ENCODE measurements at regions not wholly inside any gene's neighbourhood (a gene's known extent, or its start where the extent isn't known, plus 50 kb on each side); places are given as distances from the start of the nearest gene placed in this dataset.

DNA sequence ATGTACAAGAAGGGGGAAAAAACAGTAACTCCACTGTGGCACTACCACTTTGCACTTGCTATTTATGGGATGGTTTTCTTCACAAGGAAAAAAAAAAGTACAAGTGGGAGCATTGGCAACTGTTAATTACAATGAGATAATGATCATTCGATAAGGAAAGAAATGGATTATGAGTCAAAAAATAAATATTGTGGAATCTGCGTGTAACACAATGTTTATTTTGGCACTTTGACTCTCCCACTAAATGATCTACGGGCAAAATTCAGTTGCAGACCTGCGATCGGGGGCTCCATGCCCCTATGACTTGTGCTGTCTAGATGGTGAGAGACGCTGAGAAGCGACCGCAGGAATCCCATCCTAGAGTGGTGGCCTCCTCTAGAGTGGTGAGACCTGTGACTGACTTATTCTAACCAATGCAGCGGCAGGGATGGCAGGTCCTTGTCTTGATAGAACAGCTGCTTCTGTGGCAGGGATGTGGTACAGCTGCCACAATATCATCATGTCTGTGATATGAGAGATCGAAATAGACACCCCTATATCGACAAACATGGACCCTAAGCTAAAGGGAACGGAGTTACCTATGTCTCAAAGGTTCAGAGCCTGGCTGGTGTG is 345.0 kb upstream of the KLF6 start:
- no peak for DNase-seq

DNA sequence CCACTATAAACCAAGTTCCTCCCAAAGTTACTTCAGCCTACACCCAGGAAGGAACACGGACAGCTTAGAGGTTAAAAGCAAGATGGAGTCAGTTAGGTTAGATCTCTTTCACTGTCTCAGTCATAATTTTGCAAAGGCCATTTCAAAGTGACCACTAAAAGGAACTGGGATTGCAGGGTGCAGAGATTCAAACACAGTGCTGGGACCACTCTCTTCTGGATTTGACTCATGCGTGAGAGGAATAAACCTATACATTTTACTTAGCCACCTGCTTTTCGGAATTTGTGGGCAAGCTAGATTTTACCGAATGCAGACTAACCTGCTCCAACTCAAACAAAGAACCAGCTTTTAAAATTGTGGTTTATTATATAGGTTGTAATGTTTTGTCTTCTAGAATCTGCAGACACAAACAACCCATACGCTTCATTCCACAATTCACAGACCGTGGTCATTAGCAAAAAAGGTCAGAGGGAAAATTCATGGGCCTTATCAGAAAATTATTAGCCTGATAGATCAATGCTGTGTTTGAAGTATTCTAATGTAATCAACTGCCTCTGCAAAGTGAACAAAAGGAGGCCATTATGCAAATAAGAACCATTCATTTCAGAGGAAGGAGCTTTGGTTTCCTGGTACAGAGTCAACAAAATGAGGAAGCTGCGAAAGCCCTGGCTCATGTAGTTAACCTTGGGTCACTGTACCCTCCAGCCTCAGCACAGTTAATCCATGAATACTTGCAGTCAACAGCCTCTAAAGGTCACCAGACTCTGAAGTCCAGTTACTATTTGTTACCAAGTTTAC is 342.7 kb upstream of the KLF6 start:
- no peak for DNase-seq

DNA sequence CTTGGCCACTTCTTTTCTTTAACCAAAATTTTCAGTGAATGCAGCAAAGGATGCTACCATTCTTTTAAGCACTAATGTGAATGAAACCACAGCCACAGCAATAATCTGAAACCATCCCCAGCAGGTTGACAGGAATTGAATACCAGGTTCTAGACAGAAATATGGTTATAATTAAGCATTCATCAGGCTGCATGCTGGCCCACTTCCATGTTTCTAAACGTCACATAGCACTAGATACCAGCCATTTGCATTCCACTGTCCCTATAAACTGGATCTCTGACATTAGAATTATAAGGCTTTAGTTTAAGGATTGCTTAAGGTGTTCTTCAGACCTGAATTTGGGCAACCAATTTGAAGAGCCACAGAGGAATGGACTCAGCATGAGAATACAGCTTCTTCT is 340.8 kb upstream of the KLF6 start:
- DNase-seq = no peak

DNA sequence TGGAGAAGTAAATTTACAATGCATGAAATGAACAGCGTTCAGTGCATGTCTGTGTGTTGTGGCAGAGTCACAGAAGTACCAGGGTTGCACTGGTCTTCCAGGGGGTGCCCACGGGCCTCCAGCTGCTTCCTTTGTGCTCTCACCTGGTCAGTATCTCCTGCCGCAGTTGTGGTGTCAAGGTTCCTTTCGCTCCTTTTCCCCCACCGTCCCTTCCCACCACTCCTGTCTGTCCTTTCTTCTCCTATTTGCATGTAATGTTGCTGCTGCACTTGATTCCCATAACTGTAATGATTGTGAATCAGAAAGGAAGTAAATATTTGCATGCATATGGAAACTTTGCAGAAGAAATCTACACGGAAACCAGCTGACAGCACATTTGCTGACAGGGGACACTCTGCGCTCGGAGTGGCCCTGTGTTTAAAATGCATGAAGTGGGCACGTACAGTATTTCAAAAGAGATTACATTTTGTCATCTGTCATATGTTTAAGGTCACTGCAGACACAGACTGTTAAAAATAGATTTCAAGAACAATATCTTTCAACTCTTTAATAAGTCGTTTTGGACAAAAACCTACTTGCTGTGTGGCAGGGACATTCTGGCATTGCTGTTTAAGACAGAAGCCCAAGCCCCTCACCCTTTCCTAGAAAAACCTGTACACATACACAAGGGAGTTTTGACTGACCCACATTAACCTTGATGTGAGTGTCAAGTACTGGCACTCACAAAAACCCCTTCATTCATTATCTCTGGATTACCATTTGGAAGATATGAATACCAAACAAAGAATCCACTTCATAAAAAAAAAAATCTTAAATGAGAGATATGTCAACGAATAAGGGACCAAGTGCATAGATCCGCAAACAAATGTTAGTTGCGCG is 336.7 kb upstream of the KLF6 start:
- DNase-seq = no peak

DNA sequence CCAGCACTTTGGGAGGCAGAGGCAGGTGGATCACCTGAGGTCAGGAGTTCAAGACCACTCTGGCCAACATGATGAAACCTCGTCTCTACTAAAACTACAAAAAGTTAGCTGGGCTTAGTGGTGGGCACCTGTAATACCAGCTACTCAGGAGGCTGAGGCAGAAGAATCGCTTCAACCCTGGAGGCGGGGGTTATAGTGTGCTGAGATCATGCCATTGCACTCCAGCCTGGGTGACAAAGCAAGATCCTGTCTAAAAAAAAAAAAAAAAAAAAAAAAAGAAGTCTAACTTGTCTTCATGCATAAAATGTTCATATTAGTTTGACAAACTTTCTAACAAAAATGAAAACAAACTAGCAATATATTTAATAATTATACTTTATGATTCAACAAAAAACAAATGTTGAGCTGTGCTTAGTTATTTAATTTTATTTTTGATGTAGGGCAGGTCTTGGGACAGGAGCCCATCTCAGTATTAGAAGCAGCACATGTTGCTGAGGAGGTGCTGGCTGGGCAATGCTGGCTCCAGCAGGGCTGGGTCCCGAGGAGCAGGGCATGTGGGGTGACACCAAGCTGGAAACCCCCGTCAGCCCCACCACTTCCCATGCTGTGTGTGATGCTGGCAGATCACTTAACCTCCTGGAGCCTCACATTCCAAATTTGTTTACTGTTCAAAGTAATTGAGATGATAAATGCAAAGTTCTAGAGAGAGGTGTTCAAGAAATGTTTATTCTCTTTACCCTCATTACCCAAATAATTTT is 335.3 kb upstream of the KLF6 start:
- peak in 1 of 2 donors; percentile 38 for DNase-seq

DNA sequence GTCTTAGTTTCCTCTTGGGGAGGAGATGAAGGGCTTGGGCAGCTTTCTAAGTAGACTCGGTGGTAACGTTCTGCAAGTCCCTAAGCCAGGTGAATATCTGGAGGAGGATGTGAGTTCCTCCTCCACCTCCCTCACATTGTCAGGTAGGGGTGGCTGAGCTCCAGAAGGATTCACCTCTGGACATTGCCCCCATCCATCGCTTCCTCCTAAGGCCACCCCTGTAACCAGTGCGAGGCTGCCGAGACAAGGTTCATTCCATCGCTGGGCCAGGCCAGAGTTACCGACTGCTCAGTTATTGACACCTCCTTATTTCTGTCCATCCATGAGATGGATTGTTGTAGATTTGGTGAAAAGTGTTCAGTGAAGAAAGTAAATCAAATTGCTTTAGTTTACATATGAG is 334.1 kb upstream of the KLF6 start:
- DNase-seq = no peak

DNA sequence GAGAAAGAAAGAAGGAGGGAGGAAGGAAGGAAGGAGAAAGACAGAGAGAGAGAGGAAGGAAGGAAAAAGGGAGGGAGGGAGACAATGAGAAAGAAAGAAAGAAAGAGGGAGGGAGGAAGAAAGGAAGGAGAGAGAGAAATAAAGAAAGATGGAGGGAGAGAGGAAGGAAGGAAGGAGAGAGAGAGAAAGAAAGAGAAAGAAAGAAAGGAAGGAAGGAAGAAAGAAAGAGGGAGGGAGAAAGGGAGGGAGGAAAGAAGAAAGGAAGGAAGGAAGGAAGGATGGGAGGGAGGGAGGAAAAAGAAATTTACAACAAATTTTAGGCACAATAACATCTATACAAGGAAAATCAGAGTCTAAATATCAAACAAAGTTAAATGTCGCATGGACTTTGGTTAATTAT is 332.6 kb upstream of the KLF6 start:
- no peak for DNase-seq

DNA sequence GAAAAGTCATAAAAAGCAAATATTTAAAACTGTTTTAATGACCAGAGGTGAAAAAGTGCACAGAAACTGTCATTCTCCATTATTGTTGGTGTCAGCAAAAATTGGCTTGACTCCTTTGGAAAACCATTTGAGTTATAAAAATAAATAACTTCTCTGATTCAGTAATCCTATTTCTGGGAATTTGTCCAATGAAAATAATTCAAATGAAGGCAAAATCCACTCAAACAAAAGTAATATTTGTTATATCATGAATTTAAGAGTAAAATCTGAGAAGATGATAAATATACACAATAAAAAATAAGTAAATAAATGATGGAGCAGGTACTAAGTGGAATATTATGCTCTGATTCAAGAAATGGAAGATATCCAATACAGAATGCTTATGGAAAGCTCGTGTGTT is 326.6 kb upstream of the KLF6 start:
- DNase-seq = no peak

DNA sequence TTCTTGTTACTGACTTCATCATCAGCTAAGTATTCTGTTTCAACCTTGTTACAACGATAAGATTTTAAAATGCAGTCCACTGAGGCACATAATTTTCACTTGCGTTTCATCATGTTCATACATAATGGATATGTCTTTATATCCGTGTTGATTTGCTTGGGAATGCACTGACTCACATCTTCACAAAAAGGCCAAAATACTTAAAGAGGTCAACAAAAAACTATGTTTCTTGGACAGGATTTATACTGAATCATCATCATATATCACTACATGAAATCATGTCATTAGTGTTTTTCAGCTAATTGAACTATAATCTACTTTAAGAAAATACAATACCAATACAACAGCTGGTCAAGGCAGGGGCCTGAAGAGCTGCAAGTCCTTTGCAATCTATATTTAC is 324.5 kb upstream of the KLF6 start:
- no peak for DNase-seq

DNA sequence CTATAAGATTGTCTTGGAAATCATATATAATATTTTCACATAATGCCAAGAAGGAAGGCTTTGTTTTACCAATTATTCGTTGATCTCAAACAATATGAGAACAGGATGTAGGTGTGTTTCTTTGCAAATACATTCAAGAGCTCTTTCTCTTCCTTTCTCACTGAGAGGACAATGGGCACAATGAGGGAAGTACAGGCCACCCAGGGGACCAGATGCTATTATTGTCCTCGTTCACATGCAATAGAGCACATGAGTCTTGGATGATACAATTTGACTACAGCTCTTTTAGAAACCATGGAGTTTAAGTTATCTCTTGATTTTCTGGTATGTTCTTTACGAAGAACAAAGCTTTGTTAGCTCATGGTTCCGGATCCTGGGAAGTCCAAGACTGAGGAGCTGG is 323.7 kb upstream of the KLF6 start:
- DNase-seq = no peak

DNA sequence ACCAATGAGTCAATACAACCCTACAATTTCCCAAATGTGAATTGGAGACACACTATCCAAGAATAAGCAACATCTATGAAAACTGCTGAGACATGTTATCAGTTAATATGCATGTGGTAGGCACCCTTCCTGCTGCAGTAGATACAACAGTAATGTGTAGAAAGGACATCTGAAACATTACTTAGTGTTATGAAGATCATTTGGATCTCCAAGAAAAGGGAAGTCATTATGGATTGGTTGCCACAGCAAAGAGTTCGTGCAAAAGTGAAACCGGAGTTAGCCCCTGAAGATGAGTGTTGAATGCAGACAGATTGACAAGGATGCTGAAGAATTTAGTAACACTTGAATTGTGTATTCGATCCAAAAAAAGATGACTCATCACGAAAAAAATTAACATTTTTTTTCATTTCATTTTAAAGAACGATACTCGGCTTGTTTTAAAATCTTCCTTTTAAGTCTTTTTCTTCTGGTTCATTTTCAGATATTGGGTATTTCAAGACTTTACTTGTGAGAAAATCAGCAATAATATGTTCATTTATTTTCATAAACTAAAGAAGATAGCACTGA is 322.4 kb upstream of the KLF6 start:
- DNase-seq = no peak

DNA sequence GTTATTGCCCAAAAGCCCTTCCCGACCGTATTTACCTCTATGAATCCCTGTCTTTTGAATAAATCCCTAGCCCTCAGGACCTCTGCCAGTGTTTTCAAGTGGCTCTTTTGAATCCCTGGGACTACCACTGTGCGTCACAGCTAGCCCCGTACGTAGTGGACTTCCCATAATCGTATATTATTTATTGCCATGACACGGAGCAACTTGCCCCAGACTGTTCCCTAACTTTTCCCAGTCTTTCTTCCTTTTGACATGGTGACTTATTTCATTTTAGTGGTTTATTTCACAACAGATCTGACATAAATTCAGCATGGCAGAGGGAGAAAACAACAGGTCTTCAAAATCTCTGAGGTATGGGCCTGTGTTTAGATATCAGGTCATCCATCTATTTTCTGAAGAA is 318.6 kb upstream of the KLF6 start:
- DNase-seq = no peak

DNA sequence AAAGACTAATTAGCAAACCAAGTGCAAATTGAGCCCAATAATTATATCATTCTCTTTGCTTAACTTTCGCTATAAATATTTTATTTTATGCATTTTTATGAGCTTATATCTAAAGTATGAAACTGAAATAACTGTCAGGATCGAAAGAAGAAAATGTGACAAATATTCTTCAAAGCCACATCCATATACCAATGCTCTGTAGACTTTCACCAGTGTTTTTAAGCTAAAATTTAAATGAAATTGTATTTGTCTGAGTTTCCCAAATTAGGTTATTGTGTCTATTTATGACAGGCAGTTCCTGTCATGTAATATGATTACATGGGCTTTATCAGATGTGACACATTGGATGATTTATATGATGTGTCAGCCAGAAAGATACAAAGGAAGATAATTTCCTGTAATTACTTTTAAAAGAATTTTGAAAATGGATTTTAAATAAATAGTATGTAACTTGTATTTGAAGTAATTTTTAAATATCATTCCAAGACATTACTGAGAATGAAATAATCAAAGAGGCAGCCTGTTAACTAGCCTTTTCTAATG is 317.9 kb upstream of the KLF6 start:
- DNase-seq = no peak

DNA sequence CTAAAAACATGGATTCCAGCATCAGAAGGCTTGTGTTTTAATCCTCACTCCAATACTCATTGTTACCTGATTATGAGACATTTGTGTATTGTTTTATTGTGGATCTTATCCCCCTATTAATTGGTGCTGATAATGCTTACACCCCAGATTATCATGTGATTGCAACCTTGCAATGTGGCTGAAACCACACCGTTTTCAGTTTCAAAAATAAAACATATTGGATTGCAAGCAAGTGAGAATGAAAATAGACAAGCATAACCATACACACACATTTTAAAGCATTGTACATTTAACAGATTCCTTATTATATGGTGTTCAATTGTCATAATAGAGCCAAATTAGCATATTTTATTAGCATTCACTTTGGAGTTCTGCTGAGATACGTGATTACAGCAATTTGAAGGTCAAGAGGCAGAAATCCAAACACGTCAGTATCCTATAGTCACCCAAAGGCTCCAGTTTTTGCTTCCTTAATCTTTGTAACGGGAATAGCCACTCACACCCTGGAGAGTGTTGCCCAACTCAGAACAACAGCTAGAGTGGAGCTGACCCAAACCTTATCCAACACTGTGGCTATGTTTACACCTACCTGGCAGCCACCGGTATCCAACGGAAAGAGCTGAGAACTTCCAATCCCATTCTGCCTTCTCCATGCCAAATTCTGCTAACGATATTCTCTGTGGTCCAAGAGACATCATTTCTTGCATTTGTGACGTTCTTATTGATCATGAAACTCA is 317.1 kb upstream of the KLF6 start:
- DNase-seq = no peak

DNA sequence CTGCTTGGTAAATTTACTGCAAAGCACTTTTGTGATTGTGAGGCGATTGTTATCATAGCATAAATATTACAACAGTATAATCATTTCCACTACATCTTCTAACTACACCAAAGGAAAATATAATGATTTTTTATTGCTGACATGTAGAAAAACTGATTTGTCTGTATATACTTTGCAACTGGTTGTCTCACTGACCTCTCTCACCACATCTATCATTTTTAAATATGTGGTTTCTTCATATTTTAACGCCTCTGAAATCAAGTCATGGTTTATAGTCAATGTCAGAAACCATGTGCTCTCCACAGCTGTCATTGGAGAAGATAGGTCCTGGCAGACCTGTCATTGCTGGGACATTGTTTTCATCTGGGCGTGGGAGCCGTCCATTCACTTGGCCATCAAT is 315.4 kb upstream of the KLF6 start:
- no peak for DNase-seq

DNA sequence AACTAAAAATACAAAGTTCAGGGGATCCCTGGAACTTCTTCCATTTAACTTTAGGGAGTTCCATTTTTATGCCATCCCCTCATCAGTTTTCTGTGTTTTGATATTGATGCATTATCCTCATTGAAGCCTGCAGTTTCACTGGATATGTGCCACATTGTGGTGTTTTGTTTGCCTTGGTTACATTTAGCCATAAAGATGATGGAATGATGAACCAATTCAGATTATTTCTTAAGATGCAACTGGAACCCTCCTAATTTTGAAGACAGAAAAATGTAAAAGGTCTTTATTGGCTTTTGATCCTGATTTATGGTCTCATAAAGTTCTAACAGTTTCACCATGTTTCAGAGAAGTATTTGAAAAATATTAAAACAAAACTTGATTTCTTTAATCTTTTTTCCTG is 314.2 kb upstream of the KLF6 start:
- DNase-seq = no peak

DNA sequence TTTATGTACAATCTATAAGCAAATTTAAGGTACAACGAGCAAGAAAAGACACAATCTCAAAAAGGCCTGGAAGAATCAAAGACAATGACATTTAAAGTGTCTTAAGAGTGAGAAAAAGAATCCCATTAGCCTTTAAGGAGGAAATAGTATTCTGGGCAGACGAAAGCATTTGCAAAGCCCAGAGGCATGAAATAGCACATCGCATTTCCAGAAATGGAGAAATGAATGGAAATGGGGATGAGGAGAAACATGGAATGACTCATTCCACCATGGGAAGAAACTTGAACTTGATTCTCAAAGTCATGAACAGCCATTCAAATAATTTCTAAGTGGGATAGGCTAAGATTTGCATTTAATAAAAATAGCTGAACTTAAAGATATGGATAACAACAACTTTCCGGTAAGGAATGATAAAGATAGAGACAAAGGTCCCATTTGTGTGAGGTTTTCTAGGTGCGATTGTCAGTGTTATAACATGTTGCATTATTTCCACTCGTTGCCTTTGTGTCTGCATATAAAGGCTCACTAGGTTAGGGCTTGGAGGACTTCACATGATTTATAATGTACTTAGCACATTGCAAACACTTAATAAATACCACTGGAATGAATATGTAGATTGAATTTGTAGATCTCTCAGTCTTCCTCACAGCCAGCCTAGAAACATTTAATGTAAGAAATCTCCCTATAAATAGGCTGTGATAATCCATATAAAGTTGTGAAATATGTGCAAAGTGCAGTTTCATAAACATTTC is 310.3 kb upstream of the KLF6 start:
- DNase-seq = no peak

DNA sequence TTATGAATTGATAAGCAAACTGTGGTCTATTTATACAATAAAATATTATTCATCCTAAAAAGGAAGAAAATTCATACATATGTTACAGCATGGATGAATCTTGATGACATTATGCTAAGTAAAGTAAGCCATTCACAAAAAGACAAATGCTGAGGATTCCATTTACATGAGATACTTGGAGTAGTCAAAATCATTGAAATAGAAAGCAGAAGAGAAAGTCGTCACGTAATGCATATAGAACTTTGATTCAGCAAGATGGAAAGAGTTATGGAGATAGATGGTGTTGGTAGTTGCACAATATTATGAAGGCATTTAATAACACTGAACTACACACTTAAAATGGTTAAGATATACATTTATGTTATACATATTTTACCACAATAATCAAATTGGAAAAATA is 309.7 kb upstream of the KLF6 start:
- DNase-seq = no peak

DNA sequence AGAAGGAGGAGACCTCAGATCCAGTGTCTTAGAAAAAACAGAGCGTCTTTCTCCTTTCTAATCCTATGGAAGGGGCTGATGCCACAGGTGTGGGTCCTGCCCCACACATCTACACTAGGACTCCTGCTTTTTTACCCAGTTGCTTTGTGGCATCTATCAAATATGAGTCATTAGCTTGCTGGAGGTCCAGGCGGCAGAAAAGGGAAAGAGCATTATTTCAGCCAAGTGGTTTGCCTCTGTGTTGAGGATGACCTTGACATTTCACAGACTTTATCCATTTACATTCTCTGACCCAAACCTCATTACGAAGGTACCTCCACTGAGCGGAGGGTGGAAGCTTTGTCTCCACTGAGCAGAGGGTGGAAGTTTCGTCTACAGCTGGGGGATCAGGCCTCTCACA is 308.4 kb upstream of the KLF6 start:
- no peak for DNase-seq

DNA sequence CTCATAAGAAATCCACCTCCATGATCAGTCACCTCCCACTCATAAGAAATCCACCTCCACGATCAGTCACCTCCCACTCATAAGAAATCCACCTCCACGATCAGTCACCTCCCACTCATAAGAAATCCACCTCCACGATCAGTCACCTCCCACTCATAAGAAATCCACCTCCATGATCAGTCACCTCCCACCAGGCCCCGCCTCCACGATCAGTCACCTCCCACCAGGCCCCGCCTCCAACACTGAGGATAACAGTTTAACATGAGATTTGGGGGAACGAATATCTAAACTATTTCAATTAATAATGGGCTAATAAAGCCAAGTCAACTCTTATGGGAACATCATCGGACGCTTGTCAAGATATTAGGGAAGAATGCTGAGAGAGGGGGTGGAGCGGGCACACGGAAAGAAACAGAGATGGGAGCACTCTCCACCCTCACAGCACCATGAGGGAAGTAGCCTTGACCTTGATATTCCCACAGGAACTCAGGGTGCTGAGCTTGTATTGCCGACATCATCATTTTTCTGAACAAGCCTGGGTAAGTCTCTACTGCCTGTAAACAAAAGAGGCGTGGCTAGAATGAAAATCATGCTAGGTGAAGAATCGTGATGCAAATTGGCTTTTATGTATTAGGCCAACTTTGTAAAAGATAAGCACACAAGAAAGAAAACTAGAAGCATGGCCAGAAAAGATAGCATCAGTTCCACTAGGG is 303.5 kb upstream of the KLF6 start:
- peak; percentile 47 to 59 for DNase-seq
